GM19035 (cell line): ENCODE measurements at regions not wholly inside any gene's neighbourhood (a gene's known extent, or its start where the extent isn't known, plus 50 kb on each side); places are given as distances from the start of the nearest gene placed in this dataset.
A peak's percentile ranks its signal among the peaks of the same experiment; 100 is the strongest.
"Not testable (repeated sequence)": the region's sequence is repeated elsewhere in the genome, so short reads cannot be mapped to it uniquely, and the experiment has no call there.

Experiments
- ATAC-seq: cut with Tn5 transposase; IDR thresholded peaks from one replicate; pipeline ENCODE4 v1.9.1; 2021; ENCODE audit not compliant: unreplicated experiment

GRCh38 chr21:17397703-17398102 lies 115.1 kb upstream of the CXADR start:
- ATAC-seq: no peak

- ATAC-seq: not testable (repeated sequence)
Measured at GRCh38 chr21:17398954-17399353, 113.9 kb upstream of the CXADR start.

- no peak for ATAC-seq
Measured at GRCh38 chr21:17402937-17403336, 109.9 kb upstream of the CXADR start.

- ATAC-seq: no peak
Measured at GRCh38 chr21:17406202-17406601, 106.6 kb upstream of the CXADR start.

- ATAC-seq: no peak
Measured at GRCh38 chr21:17414766-17415165, 98.1 kb upstream of the CXADR start.

- no peak for ATAC-seq
Measured at GRCh38 chr21:17416139-17416538, 96.7 kb upstream of the CXADR start.

GRCh38 chr21:17422931-17423330 lies 89.9 kb upstream of the CXADR start:
- no peak for ATAC-seq

- no peak for ATAC-seq
Measured at GRCh38 chr21:17427157-17427556, 85.7 kb upstream of the CXADR start.

GRCh38 chr21:17427831-17428483 lies 84.9 kb upstream of the CXADR start:
- ATAC-seq: peak; percentile 97

GRCh38 chr21:17428484-17428869 lies 84.4 kb upstream of the CXADR start:
- peak; percentile 58 for ATAC-seq

GRCh38 chr21:17428980-17429379 lies 83.9 kb upstream of the CXADR start:
- no peak for ATAC-seq

- no peak for ATAC-seq
Measured at GRCh38 chr21:17429936-17430335, 82.9 kb upstream of the CXADR start.

- no peak for ATAC-seq
Measured at GRCh38 chr21:17432732-17433057, 80.1 kb upstream of the CXADR start.

- ATAC-seq: no peak
Measured at GRCh38 chr21:17433730-17434129, 79.1 kb upstream of the CXADR start.

- no peak for ATAC-seq
Measured at GRCh38 chr21:17435565-17436543, 77.0 kb upstream of the CXADR start.

GRCh38 chr21:17436626-17437111 lies 76.2 kb upstream of the CXADR start:
- no peak for ATAC-seq

- no peak for ATAC-seq
Measured at GRCh38 chr21:17438635-17439034, 74.2 kb upstream of the CXADR start.

GRCh38 chr21:17440969-17441368 lies 71.9 kb upstream of the CXADR start:
- no peak for ATAC-seq

GRCh38 chr21:17441370-17441769 lies 71.5 kb upstream of the CXADR start:
- ATAC-seq: no peak

- no peak for ATAC-seq
Measured at GRCh38 chr21:17442165-17442564, 70.7 kb upstream of the CXADR start.

- ATAC-seq: no peak
Measured at GRCh38 chr21:17444828-17445227, 68.0 kb upstream of the CXADR start.

- no peak for ATAC-seq
Measured at GRCh38 chr21:17446737-17447136, 66.1 kb upstream of the CXADR start.
